Gastroesophageal sphincter (tissue), 4 donors: ENCODE measurements at regions not wholly inside any gene's neighbourhood (a gene's known extent, or its start where the extent isn't known, plus 50 kb on each side); places are given as distances from the start of the nearest gene placed in this dataset.
A peak's percentile ranks its signal among the peaks of the same experiment; 100 is the strongest.

Experiments
- ATAC-seq: fragments of 150-250 bp; one replicate; pipeline ENCODE4 v1.9.1; 2016; ENCODE audit warnings: mild to moderate bottlenecking, moderate library complexity
- H3K27ac ChIP-seq, 4 donors: fragments of 200-600 bp; sonication (generic) in 3 of 4; 1 replicate in 3 of 4; 2 replicates in 1 of 4; pipeline ENCODE4 v1.5.1; 2016 to 2019
- H3K27me3 ChIP-seq: fragments of 200-600 bp; sonication (generic); one replicate; pipeline ENCODE4 v1.5.1; 2019
- H3K36me3 ChIP-seq, 2 donors: fragments of 200-600 bp; sonication (generic); one replicate each; pipeline ENCODE4 v1.5.1; 2019; ENCODE audit warnings: control low read depth in 1 of 2
- H3K4me1 ChIP-seq, 3 donors: fragments of 200-600 bp; sonication (generic); 1 replicate in 2 of 3; 2 replicates in 1 of 3; pipeline ENCODE4 v1.5.1; 2016 to 2019; ENCODE audit warnings: control low read depth in 2 of 3
- H3K4me3 ChIP-seq, 2 donors: fragments of 200-600 bp; sonication (generic); one replicate each; pipeline ENCODE4 v1.5.1; 2019; ENCODE audit warnings: mild to moderate bottlenecking in 1 of 2, moderate library complexity in 1 of 2
- H3K9me3 ChIP-seq, 3 donors: fragments of 200-600 bp; sonication (generic); one replicate each; pipeline ENCODE4 v1.5.1; 2017 to 2019; ENCODE audit warnings: control low read depth in 2 of 3
- CTCF ChIP-seq, 4 experiments: fragments of 200-600 bp in 2 of 4; fragments of 450-650 bp in 2 of 4; sonication (generic) in 1 of 4; IDR thresholded peaks; one replicate each; pipeline ENCODE4 v1.5.1; 2017 to 2019; ENCODE audit warnings: antibody characterized with exemption in 4 of 4, mild to moderate bottlenecking in 2 of 4, moderate library complexity in 2 of 4
- EP300 ChIP-seq: sonication (generic); formaldehyde crosslinking; IDR thresholded peaks from one replicate; pipeline ENCODE4 v1.6.1; 2017; ENCODE audit warnings: antibody characterized with exemption, mild to moderate bottlenecking
- POLR2A ChIP-seq, 2 donors: fragments of 450-650 bp; IDR thresholded peaks; one replicate each; pipeline ENCODE4 v1.6.1; 2017; ENCODE audit warnings: antibody characterized with exemption in 2 of 2, mild to moderate bottlenecking in 2 of 2, moderate library complexity in 1 of 2
- POLR2AphosphoS5 ChIP-seq: sonication (generic); formaldehyde crosslinking; IDR thresholded peaks from one replicate; pipeline ENCODE4 v1.6.1; 2017; ENCODE audit warnings: antibody characterized with exemption
- WGBS, 2 donors: methylation state at CpG; one replicate each; pipeline ENCODE4 v1.1.5; 2018; ENCODE audit warnings: low coverage in 1 of 2; 5-methylcytosine and 5-hydroxymethylcytosine counted together

GRCh38 chr11:79720115-79720514 is 279.3 kb upstream of the TENM4 start:
- Histone ChIP-seq H3K27ac (no peak overlapping the region), H3K4me1 (no peaks in the 10 kb centered on the region), H3K4me3 (no peak overlapping the region), H3K27me3 (no peaks in the 10 kb centered on the region), H3K9me3 (peaks cover 0 to 5% (median 0%) of the 10 kb centered on the region in 3 donors), H3K36me3 (no peaks in the 10 kb centered on the region)
- TF ChIP-seq POLR2A (IDR thresholded peaks at IDR 0.05) (no peak), POLR2AphosphoS5 (no peak), CTCF (IDR thresholded peaks at IDR 0.05) (no peak), EP300 (no peak)
- 49 to 63% methylated on average over 2 of the region's 2 CpGs for WGBS, 2 donors
- ATAC-seq, result no peak

- Histone ChIP-seq H3K27ac (no peak overlapping the region), H3K4me1 (no peaks in the 10 kb centered on the region), H3K36me3 (no peaks in the 10 kb centered on the region), H3K9me3 (peaks cover 0 to 27% (median 0%) of the 10 kb centered on the region in 3 donors), H3K4me3 (no peak overlapping the region), H3K27me3 (no peaks in the 10 kb centered on the region)
- TF ChIP-seq POLR2AphosphoS5, result no peak
- TF ChIP-seq CTCF (IDR thresholded peaks at IDR 0.05), result peak in 1 of 4 experiments; percentile 13
- 37 to 45% methylated on average over 7 to 9 of the region's 10 CpGs for WGBS, 2 donors
- no peak for ATAC-seq
Measured at GRCh38 chr11:79708319-79708932, 267.6 kb upstream of the TENM4 start.

DNA sequence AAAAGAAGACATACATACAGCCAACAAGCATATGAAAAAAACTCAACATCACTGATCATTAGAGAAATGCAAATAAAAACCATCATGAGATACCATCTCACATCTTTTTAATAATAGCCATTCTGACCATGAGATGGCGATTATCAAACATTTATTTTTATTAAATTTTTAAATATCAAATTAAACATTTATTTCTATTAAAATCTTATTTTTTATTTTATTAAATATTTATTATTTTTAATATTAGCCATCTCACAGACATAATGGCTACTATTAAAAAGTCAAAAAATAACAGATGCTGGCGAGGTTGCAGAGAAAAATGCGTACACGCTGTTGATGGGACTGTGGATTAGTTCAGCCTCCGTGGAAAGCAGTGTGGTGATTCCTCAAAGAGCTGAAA is 264.8 kb upstream of the TENM4 start:
- Histone ChIP-seq H3K27ac (no peak overlapping the region), H3K9me3 (peaks cover 0 to 30% (median 0%) of the 10 kb centered on the region in 3 donors), H3K36me3 (no peaks in the 10 kb centered on the region), H3K27me3 (no peaks in the 10 kb centered on the region), H3K4me1 (no peaks in the 10 kb centered on the region), H3K4me3 (no peak overlapping the region)
- 90 to 96% methylated on average over 5 of the region's 5 CpGs for WGBS, 2 donors
- ATAC-seq, result no peak
- no peak for TF ChIP-seq CTCF (IDR thresholded peaks at IDR 0.05)
- TF ChIP-seq EP300, result no peak
- no peak for TF ChIP-seq POLR2AphosphoS5
- no peak for TF ChIP-seq POLR2A (IDR thresholded peaks at IDR 0.05)

- H3K27ac ChIP-seq, result no peak overlapping the region
- peaks cover 0 to 27% (median 0%) of the 10 kb centered on the region in 3 donors for H3K9me3 ChIP-seq
- H3K4me1 ChIP-seq, result no peaks in the 10 kb centered on the region
- no peaks in the 10 kb centered on the region for H3K36me3 ChIP-seq
- no peaks in the 10 kb centered on the region for H3K27me3 ChIP-seq
- H3K4me3 ChIP-seq, result no peak overlapping the region
- no peak for ATAC-seq
- 93 to 95% methylated on average over 2 of the region's 3 CpGs for WGBS, 2 donors
- TF ChIP-seq EP300 (no peak), POLR2A (IDR thresholded peaks at IDR 0.05) (no peak), POLR2AphosphoS5 (no peak), CTCF (IDR thresholded peaks at IDR 0.05) (no peak)
Measured at GRCh38 chr11:79702303-79702702, 261.5 kb upstream of the TENM4 start.

DNA sequence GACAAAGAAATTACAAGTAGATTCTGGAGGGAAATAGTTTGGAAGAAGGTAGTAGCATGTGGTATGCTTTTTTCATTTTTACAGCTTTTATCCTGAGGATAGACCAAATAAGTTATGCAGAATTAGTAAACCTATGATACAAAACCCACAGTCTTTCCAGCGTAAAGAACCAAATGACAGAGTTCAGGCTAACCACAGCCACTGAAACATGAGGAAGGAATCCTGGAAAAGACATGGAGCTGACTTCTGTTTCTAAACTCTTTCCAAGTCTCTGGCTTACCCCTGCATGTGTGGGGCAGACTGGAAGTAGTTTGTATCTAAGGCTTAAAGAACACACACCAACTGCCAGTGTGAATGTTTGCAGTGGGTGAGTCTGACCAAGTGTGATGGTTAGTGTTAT is 258.4 kb upstream of the TENM4 start:
- no peaks in the 10 kb centered on the region for H3K36me3 ChIP-seq
- no peak overlapping the region for H3K27ac ChIP-seq
- no peak for ATAC-seq
- H3K4me1 ChIP-seq, result no peaks in the 10 kb centered on the region
- H3K4me3 ChIP-seq, result no peak overlapping the region
- H3K9me3 ChIP-seq, result peaks cover 0 to 27% (median 0%) of the 10 kb centered on the region in 3 donors
- TF ChIP-seq POLR2AphosphoS5 (no peak), EP300 (no peak), POLR2A (IDR thresholded peaks at IDR 0.05) (no peak), CTCF (IDR thresholded peaks at IDR 0.05) (no peak)
- H3K27me3 ChIP-seq, result no peaks in the 10 kb centered on the region
- WGBS, 2 donors, result 70 to 75% methylated on average over 1 of the region's 1 CpG
